Kidney (tissue), 13 donors: ENCODE measurements at regions not wholly inside any gene's neighbourhood (a gene's known extent, or its start where the extent isn't known, plus 50 kb on each side); places are given as distances from the start of the nearest gene placed in this dataset.

Source experiments
- DNase-seq, 5 donors: peaks; one replicate each; pipeline ENCODE4 v3.0.0-alpha.2; 2013 to 2020
- FAIRE-seq: peaks from 2 replicates; lab custom pipeline; 2012; peaks lifted over from hg19 to GRCh38; lab: Jason Lieb, UNC
- H3K27ac ChIP-seq, 2 donors: one replicate each; pipeline ENCODE4 v1.7.0; 2013; ENCODE audit warnings: low read depth in 2 of 2, low read length in 2 of 2, inconsistent platforms in 1 of 2
- H3K27me3 ChIP-seq: one replicate; pipeline ENCODE4 v1.7.1; 2013; ENCODE audit warnings: low read length, inconsistent platforms; ENCODE audit not compliant: control insufficient read depth, insufficient read depth
- H3K36me3 ChIP-seq, 3 donors: one replicate each; pipeline versions ENCODE4 v1.7.0 to v1.7.1; 2013; ENCODE audit warnings: low read length in 3 of 3, control low read depth in 1 of 3, inconsistent platforms in 1 of 3; ENCODE audit not compliant: insufficient read depth in 3 of 3, control insufficient read depth in 2 of 3
- H3K4me1 ChIP-seq, 3 donors: one replicate each; pipeline versions ENCODE4 v1.7.0 to v1.7.1; 2013; ENCODE audit warnings: low read length in 3 of 3, inconsistent platforms in 1 of 3, low read depth in 1 of 3; ENCODE audit not compliant: control insufficient read depth in 2 of 3, insufficient read depth in 2 of 3
- H3K4me3 ChIP-seq, 3 donors: one replicate each; pipeline versions ENCODE4 v1.7.0 to v1.8.1; 2013; ENCODE audit warnings: low read length in 3 of 3, control low read depth in 1 of 3, inconsistent platforms in 1 of 3
- H3K9ac ChIP-seq, 3 donors: one replicate each; pipeline versions ENCODE4 v1.7.0 to v1.7.1; 2013; ENCODE audit warnings: low read length in 3 of 3, control low read depth in 1 of 3, inconsistent platforms in 1 of 3
- H3K9me3 ChIP-seq, 3 donors: one replicate each; pipeline versions ENCODE4 v1.7.0 to v1.7.1; 2013; ENCODE audit warnings: low read length in 3 of 3, control low read depth in 1 of 3, inconsistent platforms in 1 of 3; ENCODE audit not compliant: control insufficient read depth in 2 of 3, insufficient read depth in 1 of 3
- CTCF ChIP-seq: IDR thresholded peaks from 3 replicates; pipeline ENCODE4 v1.5.1; 2012; ENCODE audit warnings: mild to moderate bottlenecking, moderate library complexity, borderline replicate concordance; ENCODE audit not compliant: insufficient read depth; ENCODE audit errors: extremely low read depth
- intact Hi-C: fragments of 100-400 bp; cut with DNase I; formaldehyde crosslinking; loops from one replicate; pipeline ENCODE4 v1.11.1; 2022
- donor health status: control.
- donor health status: control.
- donor health status: control.
- donor health status: control.
- donor health status: control.
- donor health status: DM: yes; HTN: yes; CAD: no.
- donor health status: Normal renal cell carcinoma (clear cell type).

GRCh38 chr5:98489021-98489420 lies 284.4 kb upstream of the RGMB start:
- Histone ChIP-seq H3K9me3 (no peaks in the 10 kb centered on the region), H3K4me3 (no peak overlapping the region), H3K4me1 (no peaks in the 10 kb centered on the region), H3K27ac (no peak overlapping the region), H3K36me3 (no peaks in the 10 kb centered on the region), H3K27me3 (no peaks in the 10 kb centered on the region), H3K9ac (no peak overlapping the region)
- intact Hi-C loops: no loop called here
- DNase-seq (no peak), FAIRE-seq (no peak)
- TF ChIP-seq CTCF: no peak

GRCh38 chr5:98490348-98490747 lies 283.1 kb upstream of the RGMB start:
- no peak overlapping the region for H3K27ac ChIP-seq
- no peaks in the 10 kb centered on the region for H3K9me3 ChIP-seq
- DNase-seq: no peak
- H3K27me3 ChIP-seq: no peaks in the 10 kb centered on the region
- intact Hi-C loops: no loop called here
- no peak for FAIRE-seq
- no peak overlapping the region for H3K9ac ChIP-seq
- H3K36me3 ChIP-seq: no peaks in the 10 kb centered on the region
- TF ChIP-seq CTCF: no peak
- H3K4me3 ChIP-seq: no peak overlapping the region
- H3K4me1 ChIP-seq: no peaks in the 10 kb centered on the region

GRCh38 chr5:98492258-98492657 lies 281.2 kb upstream of the RGMB start:
- no peak for TF ChIP-seq CTCF
- no peak for FAIRE-seq

GRCh38 chr5:98497418-98497817 lies 276.0 kb upstream of the RGMB start:
- FAIRE-seq (no peak), DNase-seq (no peak)
- no peak for TF ChIP-seq CTCF
- Histone ChIP-seq H3K36me3 (no peaks in the 10 kb centered on the region), H3K9me3 (no peaks in the 10 kb centered on the region), H3K4me3 (no peak overlapping the region), H3K27me3 (no peaks in the 10 kb centered on the region), H3K4me1 (no peaks in the 10 kb centered on the region), H3K9ac (no peak overlapping the region), H3K27ac (no peak overlapping the region)
- intact Hi-C loops: no loop called here

More at GRCh38 chr5:98492258-98492657, 281.2 kb upstream of the RGMB start:
- no peak overlapping the region for H3K9ac ChIP-seq
- intact Hi-C loops: no loop called here
- no peak overlapping the region for H3K27ac ChIP-seq
- no peaks in the 10 kb centered on the region for H3K36me3 ChIP-seq
- H3K4me3 ChIP-seq: no peak overlapping the region
- no peaks in the 10 kb centered on the region for H3K27me3 ChIP-seq
- no peak for DNase-seq
- H3K9me3 ChIP-seq: no peaks in the 10 kb centered on the region
- H3K4me1 ChIP-seq: no peaks in the 10 kb centered on the region
